SK-N-SH (cell line): ENCODE measurements at regions not wholly inside any gene's neighbourhood (a gene's known extent, or its start where the extent isn't known, plus 50 kb on each side); places are given as distances from the start of the nearest gene placed in this dataset.

Experiments used
- CTCF ChIA-PET: fragments of 300-600, 350-600 bp; formaldehyde crosslinking; extraction: SDS; loops from one replicate; lab custom pipeline; 2021; lab: Yijun Ruan, JAX
- POLR2A ChIA-PET: fragments of 350-600 bp; sonication (Branson Sonifier 250); formaldehyde crosslinking; extraction: SDS; loops from one replicate; lab custom pipeline; 2020; ENCODE audit warnings: antibody characterized with exemption, inconsistent platforms; lab: Yijun Ruan, JAX
- DNase-seq: peaks from one replicate; pipeline ENCODE4 v3.0.0; 2012
- H2AFZ ChIP-seq: fragments of 200-600 bp; sonication (generic); 2 replicates; pipeline ENCODE4 v1.8.1; 2016; ENCODE audit warnings: antibody characterized with exemption, mild to moderate bottlenecking, low read depth
- H3F3A ChIP-seq: fragments of 200-600 bp; sonication (generic); replicated peaks from 2 replicates; pipeline ENCODE3; 2016; ENCODE audit warnings: antibody characterized with exemption, mild to moderate bottlenecking; ENCODE audit not compliant: insufficient read depth
- H3K27ac ChIP-seq, 2 experiments: fragments of 200-500 bp in 1 of 2; fragments of 200-600 bp in 1 of 2; sonication (Bioruptor generic) in 1 of 2; sonication (generic), shearing (Covaris generic) in 1 of 2; 2 replicates each; pipeline versions ENCODE4 v1.5.1 to v1.6.1; 2014 to 2016; ENCODE audit warnings: low read depth in 2 of 2, inconsistent platforms in 1 of 2, low read length in 1 of 2, mild to moderate bottlenecking in 1 of 2, mixed read lengths in 1 of 2
- H3K27me3 ChIP-seq: fragments of 200-600 bp; sonication (generic), shearing (Covaris generic); 2 replicates; pipeline ENCODE4 v1.6.1; 2016; ENCODE audit warnings: mixed run types; ENCODE audit not compliant: insufficient read depth
- H3K36me3 ChIP-seq, 2 experiments: fragments of 200-500 bp in 1 of 2; fragments of 200-600 bp in 1 of 2; sonication (Bioruptor generic) in 1 of 2; sonication (generic) in 1 of 2; replicated peaks in 1 of 2; 2 replicates each; pipeline versions ENCODE3 to v1.5.1; 2014 to 2016; ENCODE audit warnings: low read length in 1 of 2, mild to moderate bottlenecking in 1 of 2; ENCODE audit not compliant: insufficient read depth in 2 of 2, control insufficient read depth in 1 of 2
- H3K4me1 ChIP-seq, 2 experiments: fragments of 200-500 bp in 1 of 2; fragments of 200-600 bp in 1 of 2; sonication (Bioruptor generic) in 1 of 2; sonication (generic), shearing (Covaris generic) in 1 of 2; 2 replicates each; pipeline versions ENCODE4 v1.5.1 to v1.6.1; 2014 to 2016; ENCODE audit warnings: low read depth in 1 of 2, low read length in 1 of 2, mixed run types in 1 of 2; ENCODE audit not compliant: insufficient read depth in 2 of 2, control insufficient read depth in 1 of 2
- H3K4me2 ChIP-seq: fragments of 200-600 bp; sonication (generic), shearing (Covaris generic); 2 replicates; pipeline ENCODE4 v1.6.1; 2017; ENCODE audit warnings: mixed run types
- H3K4me3 ChIP-seq, 2 experiments: fragments of 200-500 bp in 1 of 2; fragments of 200-600 bp in 1 of 2; sonication (Bioruptor generic) in 1 of 2; sonication (generic), shearing (Covaris generic) in 1 of 2; 2 replicates each; pipeline versions ENCODE4 v1.5.1 to v1.8.1; 2014 to 2016; ENCODE audit warnings: low read depth in 2 of 2, inconsistent platforms in 1 of 2, low read length in 1 of 2, mild to moderate bottlenecking in 1 of 2, mixed read lengths in 1 of 2, moderate library complexity in 1 of 2
- H3K79me2 ChIP-seq: fragments of 200-600 bp; sonication (generic); 2 replicates; pipeline ENCODE4 v1.8.1; 2017; ENCODE audit warnings: mild to moderate bottlenecking; ENCODE audit not compliant: insufficient read depth
- H3K9ac ChIP-seq: fragments of 200-600 bp; sonication (generic); 2 replicates; pipeline ENCODE4 v1.6.1; 2017; ENCODE audit warnings: mixed run types
- H3K9me2 ChIP-seq: fragments of 200-600 bp; sonication (generic); 2 replicates; pipeline ENCODE4 v1.6.1; 2017; ENCODE audit warnings: mixed run types
- H3K9me3 ChIP-seq: fragments of 200-600 bp; sonication (generic); 2 replicates; pipeline ENCODE4 v1.6.1; 2017; ENCODE audit warnings: mixed run types, mild to moderate bottlenecking, moderate library complexity
- H4K20me1 ChIP-seq: fragments of 200-600 bp; sonication (generic); 2 replicates; pipeline ENCODE4 v1.6.1; 2017; ENCODE audit warnings: mild to moderate bottlenecking, mixed run types; ENCODE audit not compliant: insufficient read depth
- EP300 ChIP-seq, 2 experiments: IDR thresholded peaks; 2 replicates each; pipeline versions ENCODE4 v1.4.0 to v1.6.1; 2012; ENCODE audit warnings: borderline replicate concordance in 1 of 2, low read depth in 1 of 2, low read length in 1 of 2
- EZH2phosphoT487 ChIP-seq: fragments of 200-600 bp; sonication (generic); IDR thresholded peaks from 2 replicates; pipeline ENCODE4 v1.6.1; 2017; ENCODE audit warnings: low read depth, mixed run types, mild to moderate bottlenecking, antibody characterized with exemption, moderate library complexity, borderline replicate concordance
- FOSL2 ChIP-seq: IDR thresholded peaks from 2 replicates; pipeline ENCODE4 v1.4.0; 2012; ENCODE audit warnings: low read depth, mild to moderate bottlenecking, moderate library complexity, borderline replicate concordance
- GATA2 ChIP-seq: sonication (generic); formaldehyde crosslinking; IDR thresholded peaks from 2 replicates; pipeline ENCODE4 v1.5.0; 2020; ENCODE audit warnings: mild to moderate bottlenecking, missing genetic modification reagents
- MEF2A ChIP-seq: IDR thresholded peaks from 2 replicates; pipeline ENCODE4 v1.4.0; 2012; ENCODE audit warnings: low read depth, borderline replicate concordance
- MXI1 ChIP-seq: IDR thresholded peaks from 2 replicates; pipeline ENCODE4 v1.6.1; 2012; ENCODE audit warnings: mild to moderate bottlenecking, low read depth, low read length, improper control_type of control experiment
- NFIC ChIP-seq: IDR thresholded peaks from 2 replicates; pipeline ENCODE4 v1.4.0; 2012; ENCODE audit warnings: borderline replicate concordance
- POLR2AphosphoS5 ChIP-seq: IDR thresholded peaks from 2 replicates; pipeline ENCODE4 v1.6.1; 2012; ENCODE audit warnings: low read depth, low read length
- SMC3 ChIP-seq: IDR thresholded peaks from 2 replicates; pipeline ENCODE4 v1.6.1; 2012; ENCODE audit warnings: low read depth, low read length, improper control_type of control experiment
- TCF12 ChIP-seq: IDR thresholded peaks from 2 replicates; pipeline ENCODE4 v1.4.0; 2012
- TEAD4 ChIP-seq: IDR thresholded peaks from 2 replicates; pipeline ENCODE4 v1.4.0; 2012; ENCODE audit warnings: mild to moderate bottlenecking, borderline replicate concordance; ENCODE audit not compliant: insufficient read depth
- WGBS: methylation state at CpG from one replicate; pipeline ENCODE4 v1.1.6; 2017; ENCODE audit warnings: low lambda C conversion rate; 5-methylcytosine and 5-hydroxymethylcytosine counted together
- TF ChIP-seq, protein P1 (sequence below): fragments of 200-600 bp; sonication (generic); IDR thresholded peaks from 2 replicates; pipeline ENCODE4 v1.6.1; 2017; ENCODE audit warnings: antibody characterized with exemption, mild to moderate bottlenecking, moderate library complexity
- TF ChIP-seq, protein P2 (sequence below): fragments of 150-350 bp; IDR thresholded peaks from 2 replicates; pipeline ENCODE4 v1.6.1; 2017; ENCODE audit warnings: antibody characterized with exemption, low read length, low read depth, borderline replicate concordance
- TF ChIP-seq, protein P3 (sequence below): fragments of 150-350 bp; IDR thresholded peaks from 2 replicates; pipeline ENCODE4 v1.6.1; 2016; ENCODE audit warnings: mild to moderate bottlenecking, low read depth, low read length

- DNase-seq, result no peak
- WGBS, result 63% methylated on average over 7 of the region's 7 CpGs
These were observed 205.9 kb upstream of the HES1 start for GRCh38 chr3:193929921-193930646.

GRCh38 chr3:193932136-193932535 is 203.8 kb upstream of the HES1 start:
- CTCF ChIA-PET, result interaction anchor here (2.1 kb wide), 1 partner anchor 20 kb away, joined by 6 read pairs; no protein-coding TSS in a partner anchor

More at GRCh38 chr3:193929921-193930646, 205.9 kb upstream of the HES1 start:
- no peak for TF ChIP-seq MEF2A
- TF ChIP-seq, protein P1, sequence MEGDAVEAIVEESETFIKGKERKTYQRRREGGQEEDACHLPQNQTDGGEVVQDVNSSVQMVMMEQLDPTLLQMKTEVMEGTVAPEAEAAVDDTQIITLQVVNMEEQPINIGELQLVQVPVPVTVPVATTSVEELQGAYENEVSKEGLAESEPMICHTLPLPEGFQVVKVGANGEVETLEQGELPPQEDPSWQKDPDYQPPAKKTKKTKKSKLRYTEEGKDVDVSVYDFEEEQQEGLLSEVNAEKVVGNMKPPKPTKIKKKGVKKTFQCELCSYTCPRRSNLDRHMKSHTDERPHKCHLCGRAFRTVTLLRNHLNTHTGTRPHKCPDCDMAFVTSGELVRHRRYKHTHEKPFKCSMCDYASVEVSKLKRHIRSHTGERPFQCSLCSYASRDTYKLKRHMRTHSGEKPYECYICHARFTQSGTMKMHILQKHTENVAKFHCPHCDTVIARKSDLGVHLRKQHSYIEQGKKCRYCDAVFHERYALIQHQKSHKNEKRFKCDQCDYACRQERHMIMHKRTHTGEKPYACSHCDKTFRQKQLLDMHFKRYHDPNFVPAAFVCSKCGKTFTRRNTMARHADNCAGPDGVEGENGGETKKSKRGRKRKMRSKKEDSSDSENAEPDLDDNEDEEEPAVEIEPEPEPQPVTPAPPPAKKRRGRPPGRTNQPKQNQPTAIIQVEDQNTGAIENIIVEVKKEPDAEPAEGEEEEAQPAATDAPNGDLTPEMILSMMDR, result no peak
- TF ChIP-seq EP300 (IDR thresholded peaks at IDR 0.05; ENCODE audit: borderline replicate concordance in 1 of 2, low read depth in 1 of 2, low read length in 1 of 2), result no peak
- TF ChIP-seq TEAD4, result no peak
- TF ChIP-seq NFIC, result no peak
- TF ChIP-seq MXI1, result no peak
- TF ChIP-seq EZH2phosphoT487, result no peak
- no peak for TF ChIP-seq SMC3
- no peak for TF ChIP-seq POLR2AphosphoS5
- no peak for TF ChIP-seq FOSL2
- no peak for TF ChIP-seq TCF12
- no peak for TF ChIP-seq GATA2 (CRISPR knock-in tag)
- TF ChIP-seq, protein P2, sequence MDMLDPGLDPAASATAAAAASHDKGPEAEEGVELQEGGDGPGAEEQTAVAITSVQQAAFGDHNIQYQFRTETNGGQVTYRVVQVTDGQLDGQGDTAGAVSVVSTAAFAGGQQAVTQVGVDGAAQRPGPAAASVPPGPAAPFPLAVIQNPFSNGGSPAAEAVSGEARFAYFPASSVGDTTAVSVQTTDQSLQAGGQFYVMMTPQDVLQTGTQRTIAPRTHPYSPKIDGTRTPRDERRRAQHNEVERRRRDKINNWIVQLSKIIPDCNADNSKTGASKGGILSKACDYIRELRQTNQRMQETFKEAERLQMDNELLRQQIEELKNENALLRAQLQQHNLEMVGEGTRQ, result no peak
- TF ChIP-seq, all 33 proteins: peak for 0
- Histone ChIP-seq H3K4me1 (no peaks in the 10 kb centered on the region), H3K36me3 (no peaks in the 10 kb centered on the region), H3K27me3 (no peaks in the 10 kb centered on the region), H3K27ac (no peak overlapping the region), H4K20me1 (no peaks in the 10 kb centered on the region), H3K4me3 (no peak overlapping the region), H3K4me2 (no peak overlapping the region), H2AFZ (no peak overlapping the region), H3K9me2 (no peaks in the 10 kb centered on the region), H3F3A (no peaks in the 10 kb centered on the region), H3K79me2 (no peaks in the 10 kb centered on the region), H3K9ac (no peak overlapping the region), H3K9me3 (no peaks in the 10 kb centered on the region)
- ChIA-PET POLR2A (no interaction called here), CTCF (interaction anchor here (1.0 to 1.4 kb wide), 2 partner anchors 10 to 30 kb away, joined by 3 read pairs; no protein-coding TSS in a partner anchor)

More at GRCh38 chr3:193932136-193932535, 203.8 kb upstream of the HES1 start:
- Histone ChIP-seq H3K9me2 (no peaks in the 10 kb centered on the region), H3K27me3 (no peaks in the 10 kb centered on the region), H3K4me1 (no peaks in the 10 kb centered on the region), H4K20me1 (no peaks in the 10 kb centered on the region), H2AFZ (no peak overlapping the region), H3K79me2 (no peaks in the 10 kb centered on the region), H3F3A (no peaks in the 10 kb centered on the region), H3K9me3 (no peaks in the 10 kb centered on the region), H3K9ac (no peak overlapping the region), H3K4me2 (no peak overlapping the region), H3K4me3 (no peak overlapping the region), H3K27ac (no peak overlapping the region), H3K36me3 (no peaks in the 10 kb centered on the region)
- DNase-seq, result no peak
- 41% methylated on average over 2 of the region's 2 CpGs for WGBS
- no peak for TF ChIP-seq EZH2phosphoT487
- TF ChIP-seq, protein P3, sequence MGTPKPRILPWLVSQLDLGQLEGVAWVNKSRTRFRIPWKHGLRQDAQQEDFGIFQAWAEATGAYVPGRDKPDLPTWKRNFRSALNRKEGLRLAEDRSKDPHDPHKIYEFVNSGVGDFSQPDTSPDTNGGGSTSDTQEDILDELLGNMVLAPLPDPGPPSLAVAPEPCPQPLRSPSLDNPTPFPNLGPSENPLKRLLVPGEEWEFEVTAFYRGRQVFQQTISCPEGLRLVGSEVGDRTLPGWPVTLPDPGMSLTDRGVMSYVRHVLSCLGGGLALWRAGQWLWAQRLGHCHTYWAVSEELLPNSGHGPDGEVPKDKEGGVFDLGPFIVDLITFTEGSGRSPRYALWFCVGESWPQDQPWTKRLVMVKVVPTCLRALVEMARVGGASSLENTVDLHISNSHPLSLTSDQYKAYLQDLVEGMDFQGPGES, result no peak
- POLR2A ChIA-PET, result no interaction called here
